ENCODE measurements at regions not wholly inside any gene's neighbourhood (a gene's known extent, or its start where the extent isn't known, plus 50 kb on each side); places are given as distances from the start of the nearest gene placed in this dataset.

DNA sequence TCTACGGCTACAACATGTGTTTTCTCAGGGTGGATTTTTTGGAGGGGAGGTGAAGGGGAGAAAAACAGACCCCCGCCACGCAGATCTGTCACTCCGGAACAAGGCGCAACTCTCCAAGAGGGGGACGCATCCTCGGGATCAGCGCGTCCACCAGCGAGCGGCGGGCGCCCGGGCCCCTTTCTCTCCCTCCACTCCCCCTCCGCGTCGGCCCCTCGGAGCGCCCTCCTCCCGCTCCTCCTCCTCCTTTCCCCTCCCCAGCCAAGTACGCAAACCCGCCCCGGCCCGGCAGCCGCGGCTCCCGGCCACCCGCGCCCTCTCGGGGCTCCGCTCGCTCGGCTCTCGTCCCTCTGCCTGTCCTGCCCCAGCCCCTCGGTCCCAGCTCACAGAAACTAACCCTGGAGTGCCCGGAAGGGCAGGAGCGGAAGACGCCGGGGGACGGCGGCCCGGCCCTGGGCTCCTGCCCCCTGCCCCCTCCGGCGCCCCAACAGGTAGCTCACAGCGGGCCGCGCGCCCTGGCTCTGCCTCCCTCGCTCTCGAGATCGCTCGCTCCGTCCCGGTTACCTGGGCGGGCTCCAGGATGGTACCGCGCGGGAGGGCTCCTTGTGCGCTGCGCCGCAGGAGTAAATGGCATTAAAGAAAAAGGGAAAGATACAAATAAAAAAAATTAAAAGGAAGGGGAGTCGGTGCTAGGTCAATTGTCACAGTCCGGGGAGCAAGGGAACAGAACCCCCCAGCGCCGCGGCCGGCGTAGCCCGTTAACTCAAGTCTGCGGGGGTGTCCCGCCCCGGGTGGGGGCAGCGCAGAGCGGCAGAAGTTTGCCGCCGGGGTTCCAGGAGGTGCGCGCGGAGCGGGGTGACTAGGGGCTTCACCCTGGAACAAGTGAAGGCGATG, 131.4 kb upstream of the C11orf58 start (continued):
- TF ChIP-seq, protein P1, sequence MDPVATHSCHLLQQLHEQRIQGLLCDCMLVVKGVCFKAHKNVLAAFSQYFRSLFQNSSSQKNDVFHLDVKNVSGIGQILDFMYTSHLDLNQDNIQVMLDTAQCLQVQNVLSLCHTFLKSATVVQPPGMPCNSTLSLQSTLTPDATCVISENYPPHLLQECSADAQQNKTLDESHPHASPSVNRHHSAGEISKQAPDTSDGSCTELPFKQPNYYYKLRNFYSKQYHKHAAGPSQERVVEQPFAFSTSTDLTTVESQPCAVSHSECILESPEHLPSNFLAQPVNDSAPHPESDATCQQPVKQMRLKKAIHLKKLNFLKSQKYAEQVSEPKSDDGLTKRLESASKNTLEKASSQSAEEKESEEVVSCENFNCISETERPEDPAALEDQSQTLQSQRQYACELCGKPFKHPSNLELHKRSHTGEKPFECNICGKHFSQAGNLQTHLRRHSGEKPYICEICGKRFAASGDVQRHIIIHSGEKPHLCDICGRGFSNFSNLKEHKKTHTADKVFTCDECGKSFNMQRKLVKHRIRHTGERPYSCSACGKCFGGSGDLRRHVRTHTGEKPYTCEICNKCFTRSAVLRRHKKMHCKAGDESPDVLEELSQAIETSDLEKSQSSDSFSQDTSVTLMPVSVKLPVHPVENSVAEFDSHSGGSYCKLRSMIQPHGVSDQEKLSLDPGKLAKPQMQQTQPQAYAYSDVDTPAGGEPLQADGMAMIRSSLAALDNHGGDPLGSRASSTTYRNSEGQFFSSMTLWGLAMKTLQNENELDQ (tag by site-specific recombination; IDR thresholded peaks at IDR 0.05; ENCODE audit: low read depth) = no peak
- TF ChIP-seq SP3 (tag by site-specific recombination; IDR thresholded peaks at IDR 0.05) = peak; percentile 57
- TF ChIP-seq ZNF169 (tag by site-specific recombination; IDR thresholded peaks at IDR 0.05) = no peak
- TF ChIP-seq, protein P2, sequence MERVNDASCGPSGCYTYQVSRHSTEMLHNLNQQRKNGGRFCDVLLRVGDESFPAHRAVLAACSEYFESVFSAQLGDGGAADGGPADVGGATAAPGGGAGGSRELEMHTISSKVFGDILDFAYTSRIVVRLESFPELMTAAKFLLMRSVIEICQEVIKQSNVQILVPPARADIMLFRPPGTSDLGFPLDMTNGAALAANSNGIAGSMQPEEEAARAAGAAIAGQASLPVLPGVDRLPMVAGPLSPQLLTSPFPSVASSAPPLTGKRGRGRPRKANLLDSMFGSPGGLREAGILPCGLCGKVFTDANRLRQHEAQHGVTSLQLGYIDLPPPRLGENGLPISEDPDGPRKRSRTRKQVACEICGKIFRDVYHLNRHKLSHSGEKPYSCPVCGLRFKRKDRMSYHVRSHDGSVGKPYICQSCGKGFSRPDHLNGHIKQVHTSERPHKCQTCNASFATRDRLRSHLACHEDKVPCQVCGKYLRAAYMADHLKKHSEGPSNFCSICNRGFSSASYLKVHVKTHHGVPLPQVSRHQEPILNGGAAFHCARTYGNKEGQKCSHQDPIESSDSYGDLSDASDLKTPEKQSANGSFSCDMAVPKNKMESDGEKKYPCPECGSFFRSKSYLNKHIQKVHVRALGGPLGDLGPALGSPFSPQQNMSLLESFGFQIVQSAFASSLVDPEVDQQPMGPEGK (tag by site-specific recombination; IDR thresholded peaks at IDR 0.05) = peak; percentile 85; the same call in 1 of the 2 replicates
- no peak for TF ChIP-seq ZNF621 (tag by site-specific recombination; IDR thresholded peaks at IDR 0.05)
- TF ChIP-seq ZNF416 (tag by site-specific recombination; IDR thresholded peaks at IDR 0.05) = no peak
- TF ChIP-seq TRIM28 (IDR thresholded peaks at IDR 0.05; ENCODE audit: borderline replicate concordance, low read length) = no peak
- no peak for TF ChIP-seq ZNF510 (tag by site-specific recombination; IDR thresholded peaks at IDR 0.05; ENCODE audit: insufficient replicate concordance)
- TF ChIP-seq ZBTB1 (tag by site-specific recombination; IDR thresholded peaks at IDR 0.05) = no peak
- 0 out of 2 replicates have a peak, but pooled peaks have one; percentile 36 for TF ChIP-seq YY2 (tag by site-specific recombination; IDR thresholded peaks at IDR 0.05)
- no peak for TF ChIP-seq ZNF10 (tag by site-specific recombination; IDR thresholded peaks at IDR 0.05)
- TF ChIP-seq, protein P3, sequence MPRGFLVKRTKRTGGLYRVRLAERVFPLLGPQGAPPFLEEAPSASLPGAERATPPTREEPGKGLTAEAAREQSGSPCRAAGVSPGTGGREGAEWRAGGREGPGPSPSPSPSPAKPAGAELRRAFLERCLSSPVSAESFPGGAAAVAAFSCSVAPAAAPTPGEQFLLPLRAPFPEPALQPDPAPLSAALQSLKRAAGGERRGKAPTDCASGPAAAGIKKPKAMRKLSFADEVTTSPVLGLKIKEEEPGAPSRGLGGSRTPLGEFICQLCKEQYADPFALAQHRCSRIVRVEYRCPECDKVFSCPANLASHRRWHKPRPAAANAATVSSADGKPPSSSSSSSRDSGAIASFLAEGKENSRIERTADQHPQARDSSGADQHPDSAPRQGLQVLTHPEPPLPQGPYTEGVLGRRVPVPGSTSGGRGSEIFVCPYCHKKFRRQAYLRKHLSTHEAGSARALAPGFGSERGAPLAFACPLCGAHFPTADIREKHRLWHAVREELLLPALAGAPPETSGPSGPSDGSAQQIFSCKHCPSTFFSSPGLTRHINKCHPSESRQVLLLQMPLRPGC (tag by site-specific recombination; IDR thresholded peaks at IDR 0.05) = 0 out of 2 replicates have a peak, but pooled peaks have one; percentile 9
- TF ChIP-seq, protein P4, sequence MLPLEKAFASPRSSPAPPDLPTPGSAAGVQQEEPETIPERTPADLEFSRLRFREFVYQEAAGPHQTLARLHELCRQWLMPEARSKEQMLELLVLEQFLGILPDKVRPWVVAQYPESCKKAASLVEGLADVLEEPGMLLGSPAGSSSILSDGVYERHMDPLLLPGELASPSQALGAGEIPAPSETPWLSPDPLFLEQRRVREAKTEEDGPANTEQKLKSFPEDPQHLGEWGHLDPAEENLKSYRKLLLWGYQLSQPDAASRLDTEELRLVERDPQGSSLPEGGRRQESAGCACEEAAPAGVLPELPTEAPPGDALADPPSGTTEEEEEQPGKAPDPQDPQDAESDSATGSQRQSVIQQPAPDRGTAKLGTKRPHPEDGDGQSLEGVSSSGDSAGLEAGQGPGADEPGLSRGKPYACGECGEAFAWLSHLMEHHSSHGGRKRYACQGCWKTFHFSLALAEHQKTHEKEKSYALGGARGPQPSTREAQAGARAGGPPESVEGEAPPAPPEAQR (tag by site-specific recombination; IDR thresholded peaks at IDR 0.05) = no peak
- TF ChIP-seq ZNF530 (tag by site-specific recombination; IDR thresholded peaks at IDR 0.05; ENCODE audit: low read depth) = no peak
- TF ChIP-seq, protein P5, sequence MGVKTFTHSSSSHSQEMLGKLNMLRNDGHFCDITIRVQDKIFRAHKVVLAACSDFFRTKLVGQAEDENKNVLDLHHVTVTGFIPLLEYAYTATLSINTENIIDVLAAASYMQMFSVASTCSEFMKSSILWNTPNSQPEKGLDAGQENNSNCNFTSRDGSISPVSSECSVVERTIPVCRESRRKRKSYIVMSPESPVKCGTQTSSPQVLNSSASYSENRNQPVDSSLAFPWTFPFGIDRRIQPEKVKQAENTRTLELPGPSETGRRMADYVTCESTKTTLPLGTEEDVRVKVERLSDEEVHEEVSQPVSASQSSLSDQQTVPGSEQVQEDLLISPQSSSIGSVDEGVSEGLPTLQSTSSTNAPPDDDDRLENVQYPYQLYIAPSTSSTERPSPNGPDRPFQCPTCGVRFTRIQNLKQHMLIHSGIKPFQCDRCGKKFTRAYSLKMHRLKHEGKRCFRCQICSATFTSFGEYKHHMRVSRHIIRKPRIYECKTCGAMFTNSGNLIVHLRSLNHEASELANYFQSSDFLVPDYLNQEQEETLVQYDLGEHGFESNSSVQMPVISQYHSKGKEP (tag by site-specific recombination; IDR thresholded peaks at IDR 0.05) = no peak
- no peak for TF ChIP-seq ZNF791 (tag by site-specific recombination; IDR thresholded peaks at IDR 0.05)
- no peak for TF ChIP-seq ZNF350 (tag by site-specific recombination; IDR thresholded peaks at IDR 0.05)
- TF ChIP-seq, protein P6, sequence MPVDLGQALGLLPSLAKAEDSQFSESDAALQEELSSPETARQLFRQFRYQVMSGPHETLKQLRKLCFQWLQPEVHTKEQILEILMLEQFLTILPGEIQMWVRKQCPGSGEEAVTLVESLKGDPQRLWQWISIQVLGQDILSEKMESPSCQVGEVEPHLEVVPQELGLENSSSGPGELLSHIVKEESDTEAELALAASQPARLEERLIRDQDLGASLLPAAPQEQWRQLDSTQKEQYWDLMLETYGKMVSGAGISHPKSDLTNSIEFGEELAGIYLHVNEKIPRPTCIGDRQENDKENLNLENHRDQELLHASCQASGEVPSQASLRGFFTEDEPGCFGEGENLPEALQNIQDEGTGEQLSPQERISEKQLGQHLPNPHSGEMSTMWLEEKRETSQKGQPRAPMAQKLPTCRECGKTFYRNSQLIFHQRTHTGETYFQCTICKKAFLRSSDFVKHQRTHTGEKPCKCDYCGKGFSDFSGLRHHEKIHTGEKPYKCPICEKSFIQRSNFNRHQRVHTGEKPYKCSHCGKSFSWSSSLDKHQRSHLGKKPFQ (tag by site-specific recombination; IDR thresholded peaks at IDR 0.05) = no peak
- TF ChIP-seq ZNF48 (tag by site-specific recombination; IDR thresholded peaks at IDR 0.05) = no peak
- no peak for TF ChIP-seq TCF7L2 (IDR thresholded peaks at IDR 0.05; ENCODE audit: borderline replicate concordance, low read depth, low read length)
- TF ChIP-seq, protein P7, sequence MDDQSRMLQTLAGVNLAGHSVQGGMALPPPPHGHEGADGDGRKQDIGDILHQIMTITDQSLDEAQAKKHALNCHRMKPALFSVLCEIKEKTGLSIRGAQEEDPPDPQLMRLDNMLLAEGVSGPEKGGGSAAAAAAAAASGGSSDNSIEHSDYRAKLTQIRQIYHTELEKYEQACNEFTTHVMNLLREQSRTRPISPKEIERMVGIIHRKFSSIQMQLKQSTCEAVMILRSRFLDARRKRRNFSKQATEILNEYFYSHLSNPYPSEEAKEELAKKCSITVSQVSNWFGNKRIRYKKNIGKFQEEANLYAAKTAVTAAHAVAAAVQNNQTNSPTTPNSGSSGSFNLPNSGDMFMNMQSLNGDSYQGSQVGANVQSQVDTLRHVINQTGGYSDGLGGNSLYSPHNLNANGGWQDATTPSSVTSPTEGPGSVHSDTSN (CRISPR knock-in tag; IDR thresholded peaks at IDR 0.05) = 0 out of 2 replicates have a peak, but pooled peaks have one; percentile 21
- TF ChIP-seq ZNF544 (tag by site-specific recombination; IDR thresholded peaks at IDR 0.05) = no peak
- peak; percentile 37; the same call in 1 of the 2 replicates for TF ChIP-seq ZBTB48 (tag by site-specific recombination; IDR thresholded peaks at IDR 0.05)
- TF ChIP-seq, protein P8, sequence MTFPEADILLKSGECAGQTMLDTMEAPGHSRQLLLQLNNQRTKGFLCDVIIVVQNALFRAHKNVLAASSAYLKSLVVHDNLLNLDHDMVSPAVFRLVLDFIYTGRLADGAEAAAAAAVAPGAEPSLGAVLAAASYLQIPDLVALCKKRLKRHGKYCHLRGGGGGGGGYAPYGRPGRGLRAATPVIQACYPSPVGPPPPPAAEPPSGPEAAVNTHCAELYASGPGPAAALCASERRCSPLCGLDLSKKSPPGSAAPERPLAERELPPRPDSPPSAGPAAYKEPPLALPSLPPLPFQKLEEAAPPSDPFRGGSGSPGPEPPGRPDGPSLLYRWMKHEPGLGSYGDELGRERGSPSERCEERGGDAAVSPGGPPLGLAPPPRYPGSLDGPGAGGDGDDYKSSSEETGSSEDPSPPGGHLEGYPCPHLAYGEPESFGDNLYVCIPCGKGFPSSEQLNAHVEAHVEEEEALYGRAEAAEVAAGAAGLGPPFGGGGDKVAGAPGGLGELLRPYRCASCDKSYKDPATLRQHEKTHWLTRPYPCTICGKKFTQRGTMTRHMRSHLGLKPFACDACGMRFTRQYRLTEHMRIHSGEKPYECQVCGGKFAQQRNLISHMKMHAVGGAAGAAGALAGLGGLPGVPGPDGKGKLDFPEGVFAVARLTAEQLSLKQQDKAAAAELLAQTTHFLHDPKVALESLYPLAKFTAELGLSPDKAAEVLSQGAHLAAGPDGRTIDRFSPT (tag by site-specific recombination; IDR thresholded peaks at IDR 0.05) = no peak
